ENCODE measurements at regions not wholly inside any gene's neighbourhood (a gene's known extent, or its start where the extent isn't known, plus 50 kb on each side); places are given as distances from the start of the nearest gene placed in this dataset.

- TF ChIP-seq CTCF (IDR thresholded peaks at IDR 0.05; ENCODE audit: low read length) (no peak), EZH2 (IDR thresholded peaks at IDR 0.05; ENCODE audit: borderline replicate concordance, low read length) (no peak)
Observed at GRCh38 chr20:1734269-1734858, 76.8 kb upstream of the SIRPG start.

All from OCI-LY1 (cell line).